ENCODE measurements at regions not wholly inside any gene's neighbourhood (a gene's known extent, or its start where the extent isn't known, plus 50 kb on each side); places are given as distances from the start of the nearest gene placed in this dataset.
"Not testable (repeated sequence)": the region's sequence is repeated elsewhere in the genome, so short reads cannot be mapped to it uniquely, and the experiment has no call there.

- DNase-seq (ENCODE audit: missing footprints) (no peak), ATAC-seq (no peak)
- intact Hi-C loops (cut with DNase I), result loop anchor here (5.0 kb wide), 2 partner anchors 147 to 357 kb away; partner anchors contain the start of gene JARID2
These were observed 356.0 kb upstream of the JARID2 start for GRCh38 chr6:14889611-14890593.

- intact Hi-C loops (cut with DNase I); DNase-seq (ENCODE audit: missing footprints); ATAC-seq: not testable (repeated sequence)
These were observed 354.0 kb upstream of the JARID2 start for GRCh38 chr6:14891820-14892375.

- intact Hi-C loops (cut with DNase I), result no loop called here
- DNase-seq (ENCODE audit: missing footprints) (no peak), ATAC-seq (no peak)
These were observed 351.8 kb upstream of the JARID2 start for GRCh38 chr6:14894105-14894504.

- ATAC-seq, result peak; percentile 39
- intact Hi-C loops (cut with DNase I), result no loop called here
- no peak for DNase-seq (ENCODE audit: missing footprints)
These were observed 349.4 kb upstream of the JARID2 start for GRCh38 chr6:14896475-14896874.

DNA sequence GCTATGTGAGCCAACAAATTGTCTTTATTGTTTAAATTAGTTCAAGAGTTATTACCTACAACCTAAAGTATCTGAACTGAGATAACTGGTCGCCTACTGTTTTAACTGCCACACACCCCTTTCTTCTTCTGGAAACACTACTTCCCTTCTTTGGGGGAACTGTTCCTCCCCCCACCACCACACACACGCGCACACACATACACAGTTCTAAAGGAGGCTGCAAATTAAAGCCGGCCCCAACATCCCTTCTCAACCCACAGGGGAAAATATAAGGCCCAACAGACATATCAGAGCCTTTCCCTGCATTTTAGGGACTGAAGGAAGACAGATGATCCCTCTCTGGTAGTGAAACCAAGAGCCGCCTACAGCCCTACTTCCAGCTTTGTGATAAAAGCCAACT, 348.0 kb upstream of the JARID2 start:
- no peak for ATAC-seq
- intact Hi-C loops (cut with DNase I), result no loop called here
- no peak for DNase-seq (ENCODE audit: missing footprints)

DNA sequence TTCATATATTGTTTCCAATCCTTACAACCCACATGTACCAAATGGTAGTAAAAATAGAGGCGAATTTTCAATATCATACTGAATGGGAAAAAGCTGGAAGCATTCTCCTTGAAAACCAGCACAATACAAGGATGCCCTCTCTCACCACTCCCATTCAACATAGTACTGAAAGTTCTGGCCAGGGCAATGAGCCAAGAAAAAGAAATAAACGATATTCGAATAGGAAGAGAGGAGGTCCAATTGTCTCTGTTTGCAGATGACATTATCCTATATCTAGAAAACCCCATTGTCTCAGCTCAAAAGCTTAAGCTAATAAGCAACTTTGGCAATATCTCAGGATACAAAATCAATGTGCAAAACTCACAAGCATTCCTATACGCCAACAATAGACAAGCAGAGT, 346.4 kb upstream of the JARID2 start:
- intact Hi-C loops (cut with DNase I); ATAC-seq; DNase-seq (ENCODE audit: missing footprints): not testable (repeated sequence)

GRCh38 chr6:14900919-14901318, 344.9 kb upstream of the JARID2 start:
- no peak for DNase-seq (ENCODE audit: missing footprints)
- intact Hi-C loops (cut with DNase I), result no loop called here
- ATAC-seq, result no peak

DNA sequence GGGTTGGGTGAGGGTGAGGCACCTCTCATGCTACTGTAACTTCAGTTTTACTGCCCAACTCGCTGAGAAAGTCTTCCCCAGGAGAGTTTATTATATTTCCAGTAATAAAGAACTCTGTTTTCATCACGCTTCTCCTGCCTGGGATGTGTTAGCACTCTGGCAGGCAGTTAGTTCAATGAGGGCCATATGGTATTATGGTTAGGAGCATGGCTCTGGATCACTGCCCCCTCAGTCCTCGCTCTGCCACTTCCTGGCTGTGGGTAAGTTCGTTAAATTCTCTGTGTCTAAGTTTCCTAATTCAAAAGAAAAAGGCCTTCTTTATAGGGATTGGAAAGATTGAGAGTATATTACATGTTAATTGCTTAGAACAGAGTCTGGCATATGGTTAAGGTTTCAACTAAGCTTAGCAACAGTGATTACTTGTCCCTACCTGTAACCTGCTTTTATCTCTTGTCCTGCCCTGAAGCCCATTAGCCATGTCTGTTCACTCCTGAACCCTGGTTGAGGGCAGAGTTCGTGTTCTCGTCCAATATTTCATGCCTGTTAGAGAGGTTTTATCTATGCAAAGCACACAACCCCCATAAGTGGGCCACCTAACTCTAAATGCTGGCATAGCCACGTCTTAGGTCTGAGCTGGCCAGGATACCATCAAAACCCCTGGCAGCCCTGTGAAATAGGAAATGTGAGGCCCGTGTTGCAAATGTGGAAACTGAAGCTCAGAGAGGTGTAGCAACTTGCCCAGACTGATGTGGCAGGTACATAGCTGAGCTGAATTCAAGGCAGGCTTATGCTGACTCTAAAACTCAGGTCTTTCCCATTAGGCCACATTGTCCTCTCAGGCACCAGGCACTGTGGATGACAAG, 342.5 kb upstream of the JARID2 start:
- no peak for DNase-seq (ENCODE audit: missing footprints)
- intact Hi-C loops (cut with DNase I), result no loop called here
- no peak for ATAC-seq

GRCh38 chr6:14905201-14905600, 340.7 kb upstream of the JARID2 start:
- ATAC-seq (no peak), DNase-seq (ENCODE audit: missing footprints) (no peak)
- intact Hi-C loops (cut with DNase I), result no loop called here

DNA sequence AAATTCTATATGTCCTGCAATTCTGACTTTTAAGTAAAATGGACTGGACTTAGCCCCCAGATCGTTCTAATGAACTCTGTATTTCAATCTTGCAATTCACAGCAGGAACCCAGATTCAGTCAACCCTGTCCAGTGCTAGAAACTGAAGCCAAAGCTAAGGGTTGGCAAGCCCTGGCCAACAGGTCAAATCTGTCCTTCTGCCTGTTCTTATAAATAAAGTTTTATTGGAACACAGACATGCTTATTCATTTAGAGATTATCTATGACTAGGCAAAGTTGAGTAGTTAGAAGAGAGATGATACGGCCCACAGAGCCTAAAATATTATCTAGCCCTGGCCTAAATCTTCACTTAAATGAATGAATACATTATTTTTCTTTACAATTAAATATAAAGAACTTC, 339.2 kb upstream of the JARID2 start:
- DNase-seq (ENCODE audit: missing footprints) (no peak), ATAC-seq (no peak)
- intact Hi-C loops (cut with DNase I), result no loop called here

GRCh38 chr6:14910692-14911547, 334.9 kb upstream of the JARID2 start:
- intact Hi-C loops (cut with DNase I), result no loop called here
- ATAC-seq (peak; percentile 73), DNase-seq (ENCODE audit: missing footprints) (peak; percentile 79)

DNA sequence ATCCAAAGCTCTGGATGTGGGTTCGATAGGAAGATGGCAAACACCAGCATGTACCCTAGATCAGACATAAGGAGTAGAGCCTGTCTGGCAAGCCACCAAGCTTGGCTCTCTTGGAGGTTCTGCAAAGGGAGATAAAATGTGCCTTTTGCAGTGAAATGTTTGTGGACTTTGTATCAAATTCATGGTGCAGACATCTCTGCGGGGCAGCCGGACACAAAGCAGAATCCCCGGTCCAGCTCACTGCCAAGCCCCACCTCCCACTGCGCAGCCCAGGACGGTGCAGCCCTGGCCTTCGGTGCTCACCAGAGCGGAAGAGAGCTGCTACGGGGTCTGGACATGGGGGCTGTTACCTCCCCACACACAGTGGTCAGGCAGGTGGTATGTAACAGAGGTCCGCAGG, 333.6 kb upstream of the JARID2 start:
- no peak for ATAC-seq
- no peak for DNase-seq (ENCODE audit: missing footprints)
- intact Hi-C loops (cut with DNase I), result no loop called here

- intact Hi-C loops (cut with DNase I), result no loop called here
- DNase-seq (ENCODE audit: missing footprints), result no peak
- no peak for ATAC-seq
These were observed 333.2 kb upstream of the JARID2 start for GRCh38 chr6:14912706-14913105.

DNA sequence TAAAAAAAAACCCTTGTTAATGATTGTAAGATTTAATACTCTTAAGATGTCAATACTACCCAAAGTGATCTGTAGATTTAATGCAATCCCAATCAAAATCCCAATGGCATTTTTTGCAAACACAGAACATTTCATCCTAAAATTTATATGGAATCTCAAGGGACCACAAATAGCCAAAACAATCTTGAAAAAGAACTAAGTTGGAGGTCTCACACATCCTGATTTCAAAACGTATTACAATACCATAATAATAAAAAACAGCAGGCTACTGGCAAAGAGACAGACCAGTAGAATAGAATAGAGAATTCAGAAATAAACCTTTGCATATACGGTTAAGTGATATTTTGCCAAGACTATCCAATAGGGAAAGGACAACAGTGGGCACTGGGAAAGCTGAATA, 331.9 kb upstream of the JARID2 start:
- ATAC-seq (no peak), DNase-seq (ENCODE audit: missing footprints) (no peak)
- intact Hi-C loops (cut with DNase I), result no loop called here

- no peak for ATAC-seq
- intact Hi-C loops (cut with DNase I), result no loop called here
- DNase-seq (ENCODE audit: missing footprints), result no peak
These were observed 329.7 kb upstream of the JARID2 start for GRCh38 chr6:14915888-14916832.

GRCh38 chr6:14917109-14917910, 328.6 kb upstream of the JARID2 start:
- DNase-seq (ENCODE audit: missing footprints), result no peak
- intact Hi-C loops (cut with DNase I), result no loop called here
- no peak for ATAC-seq
